ENCODE measurements at regions not wholly inside any gene's neighbourhood (a gene's known extent, or its start where the extent isn't known, plus 50 kb on each side); places are given as distances from the start of the nearest gene placed in this dataset.
A peak's percentile ranks its signal among the peaks of the same experiment; 100 is the strongest.

DNA sequence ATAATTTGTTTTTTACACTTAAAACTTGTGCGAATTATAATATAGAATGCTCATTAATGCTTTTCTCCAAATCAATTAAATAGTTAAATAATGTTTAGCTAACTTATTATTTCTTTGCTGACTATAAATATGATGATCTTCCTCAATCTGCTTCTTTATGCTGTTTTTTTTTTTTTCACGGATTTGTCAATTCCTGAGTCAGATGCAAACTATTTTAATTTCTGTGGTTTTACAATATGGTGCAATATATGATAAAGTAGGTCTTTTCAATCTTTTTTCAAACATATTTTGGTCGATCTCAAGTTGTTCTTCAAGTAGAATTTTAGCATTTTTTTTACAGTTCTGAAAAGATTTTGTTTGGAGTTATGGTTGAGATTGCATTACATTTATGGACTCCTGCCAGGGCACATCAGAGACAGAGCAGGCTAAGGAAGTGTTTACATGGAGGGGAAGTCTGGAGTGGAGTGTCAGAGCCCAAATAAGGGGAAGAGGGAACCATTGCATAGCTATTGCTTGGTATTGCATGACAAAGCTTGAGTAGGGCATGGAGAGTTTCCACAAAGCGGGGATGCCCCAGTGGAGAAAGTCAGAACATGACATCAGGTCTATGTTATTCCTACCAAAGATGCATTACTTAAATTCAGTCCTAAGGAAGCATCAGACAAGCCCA lies 204.4 kb downstream of the OTUD1 start:
- no peak for DNase-seq
- H3K9me3 ChIP-seq (ENCODE audit: insufficient read depth, low read depth): no peaks in the 10 kb centered on the region
- ChIA-PET CTCF (no interaction called here), POLR2A (ENCODE audit: unreplicated experiment) (no interaction called here)
- intact Hi-C loops (cut with micrococcal nuclease; ENCODE audit: unreplicated experiment): no loop called here
- no peaks in the 10 kb centered on the region for H4K20me1 ChIP-seq (ENCODE audit: insufficient read depth)
- no peaks in the 10 kb centered on the region for H3K36me3 ChIP-seq (ENCODE audit: low read depth)
- no peak overlapping the region for H3K27ac ChIP-seq
- no peak overlapping the region for H2AFZ ChIP-seq
- no peaks in the 10 kb centered on the region for H3K9me2 ChIP-seq (ENCODE audit: insufficient read depth)
- H3K4me1 ChIP-seq (replicated peaks; ENCODE audit: insufficient read depth): no peaks in the 10 kb centered on the region
- no peak overlapping the region for H3K4me3 ChIP-seq
- TF ChIP-seq EZH2 (IDR thresholded peaks at IDR 0.05; ENCODE audit: low read depth): no peak
- TF ChIP-seq, protein P1, sequence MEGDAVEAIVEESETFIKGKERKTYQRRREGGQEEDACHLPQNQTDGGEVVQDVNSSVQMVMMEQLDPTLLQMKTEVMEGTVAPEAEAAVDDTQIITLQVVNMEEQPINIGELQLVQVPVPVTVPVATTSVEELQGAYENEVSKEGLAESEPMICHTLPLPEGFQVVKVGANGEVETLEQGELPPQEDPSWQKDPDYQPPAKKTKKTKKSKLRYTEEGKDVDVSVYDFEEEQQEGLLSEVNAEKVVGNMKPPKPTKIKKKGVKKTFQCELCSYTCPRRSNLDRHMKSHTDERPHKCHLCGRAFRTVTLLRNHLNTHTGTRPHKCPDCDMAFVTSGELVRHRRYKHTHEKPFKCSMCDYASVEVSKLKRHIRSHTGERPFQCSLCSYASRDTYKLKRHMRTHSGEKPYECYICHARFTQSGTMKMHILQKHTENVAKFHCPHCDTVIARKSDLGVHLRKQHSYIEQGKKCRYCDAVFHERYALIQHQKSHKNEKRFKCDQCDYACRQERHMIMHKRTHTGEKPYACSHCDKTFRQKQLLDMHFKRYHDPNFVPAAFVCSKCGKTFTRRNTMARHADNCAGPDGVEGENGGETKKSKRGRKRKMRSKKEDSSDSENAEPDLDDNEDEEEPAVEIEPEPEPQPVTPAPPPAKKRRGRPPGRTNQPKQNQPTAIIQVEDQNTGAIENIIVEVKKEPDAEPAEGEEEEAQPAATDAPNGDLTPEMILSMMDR (conservative IDR thresholded peaks at IDR 0.05): no peak
- H3K27me3 ChIP-seq (ENCODE audit: insufficient read depth, low read depth): no peaks in the 10 kb centered on the region
- no peak overlapping the region for H3K4me2 ChIP-seq
- no peaks in the 10 kb centered on the region for H3K79me2 ChIP-seq (ENCODE audit: low read depth)
- no peaks in the 10 kb centered on the region for H3F3A ChIP-seq (ENCODE audit: insufficient read depth, low read depth)
- BruUV-seq (replicated peaks): no TSS peak

DNA sequence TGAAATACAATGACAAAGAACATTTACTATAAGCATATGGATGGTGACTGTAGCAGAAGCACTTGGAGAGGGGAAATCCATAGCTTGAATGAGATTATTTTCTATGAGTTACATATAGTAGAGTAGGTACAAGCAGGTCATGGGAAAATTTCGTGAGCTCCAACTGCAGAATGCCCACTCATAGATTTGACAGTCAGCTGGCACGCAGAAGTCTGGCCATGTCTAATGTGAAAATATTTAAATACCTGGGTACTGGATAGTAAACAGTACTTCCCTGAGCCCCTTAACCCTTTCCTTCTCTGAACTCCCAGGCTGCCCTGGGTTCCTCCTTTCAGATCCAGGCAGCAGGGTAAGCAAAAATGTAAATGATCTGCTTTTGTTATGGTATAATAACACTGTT lies 209.7 kb downstream of the OTUD1 start:
- Histone ChIP-seq H3F3A (ENCODE audit: insufficient read depth, low read depth) (no peaks in the 10 kb centered on the region), H3K36me3 (ENCODE audit: low read depth) (no peaks in the 10 kb centered on the region), H3K4me2 (no peak overlapping the region), H3K27ac (no peak overlapping the region), H3K27me3 (ENCODE audit: insufficient read depth, low read depth) (no peaks in the 10 kb centered on the region), H3K4me1 (replicated peaks; ENCODE audit: insufficient read depth) (no peaks in the 10 kb centered on the region), H3K9me3 (ENCODE audit: insufficient read depth, low read depth) (no peaks in the 10 kb centered on the region), H3K4me3 (no peak overlapping the region), H2AFZ (no peak overlapping the region), H3K79me2 (ENCODE audit: low read depth) (no peaks in the 10 kb centered on the region), H4K20me1 (ENCODE audit: insufficient read depth) (no peaks in the 10 kb centered on the region), H3K9me2 (ENCODE audit: insufficient read depth) (no peaks in the 10 kb centered on the region)
- no TSS peak for BruUV-seq (replicated peaks)
- ChIA-PET POLR2A (ENCODE audit: unreplicated experiment) (no interaction called here), CTCF (no interaction called here)
- TF ChIP-seq EZH2 (IDR thresholded peaks at IDR 0.05; ENCODE audit: low read depth): no peak
- TF ChIP-seq, protein P1 (conservative IDR thresholded peaks at IDR 0.05): no peak
- DNase-seq: no peak
- intact Hi-C loops (cut with micrococcal nuclease; ENCODE audit: unreplicated experiment): no loop called here

DNA sequence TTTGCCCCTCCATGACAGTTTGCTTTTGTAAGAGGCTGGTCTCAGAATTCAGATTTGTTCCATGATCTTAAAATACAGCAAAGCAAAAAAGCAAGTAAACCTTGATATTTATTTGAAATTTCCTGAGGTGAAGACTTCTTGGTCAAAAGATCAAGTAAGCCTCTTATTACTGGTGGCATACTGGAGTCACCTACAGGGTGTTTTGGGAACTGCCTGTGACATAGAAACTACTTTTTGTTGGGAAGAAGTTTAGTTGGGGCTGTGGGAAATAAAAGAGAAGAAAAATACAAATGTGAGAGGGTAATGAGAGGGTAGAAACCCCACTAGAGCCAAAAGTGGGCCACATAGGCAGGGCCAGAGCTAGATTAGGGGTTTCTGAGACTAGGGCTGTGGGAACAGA lies 217.9 kb downstream of the OTUD1 start:
- H4K20me1 ChIP-seq (ENCODE audit: insufficient read depth): no peaks in the 10 kb centered on the region
- no peak overlapping the region for H3K27ac ChIP-seq
- POLR2A ChIA-PET (ENCODE audit: unreplicated experiment): no interaction called here
- no peaks in the 10 kb centered on the region for H3K79me2 ChIP-seq (ENCODE audit: low read depth)
- intact Hi-C loops (cut with micrococcal nuclease; ENCODE audit: unreplicated experiment): no loop called here
- H3K27me3 ChIP-seq (ENCODE audit: insufficient read depth, low read depth): peaks cover 7% of the 10 kb centered on the region; the same call in 1 of the 2 replicates
- no peaks in the 10 kb centered on the region for H3K36me3 ChIP-seq (ENCODE audit: low read depth)
- no peaks in the 10 kb centered on the region for H3F3A ChIP-seq (ENCODE audit: insufficient read depth, low read depth)
- H3K4me1 ChIP-seq (replicated peaks; ENCODE audit: insufficient read depth): no peaks in the 10 kb centered on the region
- no peaks in the 10 kb centered on the region for H3K9me3 ChIP-seq (ENCODE audit: insufficient read depth, low read depth)
- no peak for TF ChIP-seq EZH2 (IDR thresholded peaks at IDR 0.05; ENCODE audit: low read depth)
- TF ChIP-seq, protein P1 (conservative IDR thresholded peaks at IDR 0.05): peak; percentile 57
- no peak overlapping the region for H2AFZ ChIP-seq
- H3K4me2 ChIP-seq: no peak overlapping the region
- BruUV-seq (replicated peaks): no TSS peak
- CTCF ChIA-PET: no interaction called here
- no peaks in the 10 kb centered on the region for H3K9me2 ChIP-seq (ENCODE audit: insufficient read depth)
- DNase-seq: no peak
- H3K4me3 ChIP-seq: no peak overlapping the region
